ENCODE measurements at regions not wholly inside any gene's neighbourhood (a gene's known extent, or its start where the extent isn't known, plus 50 kb on each side); places are given as distances from the start of the nearest gene placed in this dataset.

DNA sequence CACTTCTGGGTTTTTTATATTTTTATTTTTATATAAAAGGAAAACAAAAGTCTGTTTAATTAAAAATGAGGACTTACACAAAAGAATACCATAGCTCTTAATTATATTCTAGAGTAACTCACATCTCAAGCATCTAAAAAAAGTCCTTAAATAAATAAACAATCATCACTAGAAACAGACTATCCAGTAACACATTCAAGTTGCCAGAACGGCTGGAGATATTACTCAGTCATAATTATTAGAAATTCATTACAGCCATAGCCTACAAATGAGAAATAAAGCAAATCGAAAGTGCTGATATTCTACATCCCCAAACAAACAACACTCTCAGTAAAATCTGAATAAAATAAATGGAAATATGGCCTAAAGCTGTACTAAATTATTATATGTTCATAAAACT, 182.5 kb upstream of the C11orf58 start:
- no peak for TF ChIP-seq YY1 (IDR thresholded peaks at IDR 0.05; ENCODE audit: low read depth)
- TF ChIP-seq, protein P1, sequence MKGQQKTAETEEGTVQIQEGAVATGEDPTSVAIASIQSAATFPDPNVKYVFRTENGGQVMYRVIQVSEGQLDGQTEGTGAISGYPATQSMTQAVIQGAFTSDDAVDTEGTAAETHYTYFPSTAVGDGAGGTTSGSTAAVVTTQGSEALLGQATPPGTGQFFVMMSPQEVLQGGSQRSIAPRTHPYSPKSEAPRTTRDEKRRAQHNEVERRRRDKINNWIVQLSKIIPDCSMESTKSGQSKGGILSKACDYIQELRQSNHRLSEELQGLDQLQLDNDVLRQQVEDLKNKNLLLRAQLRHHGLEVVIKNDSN (IDR thresholded peaks at IDR 0.05), result no peak
- TF ChIP-seq, protein P2, sequence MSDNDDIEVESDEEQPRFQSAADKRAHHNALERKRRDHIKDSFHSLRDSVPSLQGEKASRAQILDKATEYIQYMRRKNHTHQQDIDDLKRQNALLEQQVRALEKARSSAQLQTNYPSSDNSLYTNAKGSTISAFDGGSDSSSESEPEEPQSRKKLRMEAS (IDR thresholded peaks at IDR 0.05), result no peak
- TF ChIP-seq FOXM1 (IDR thresholded peaks at IDR 0.05; ENCODE audit: borderline replicate concordance, low read depth), result no peak
- TF ChIP-seq CREB1 (IDR thresholded peaks at IDR 0.05; ENCODE audit: low read depth), result no peak
- TF ChIP-seq TAF1 (IDR thresholded peaks at IDR 0.05; ENCODE audit: low read depth), result no peak
- no peak for TF ChIP-seq EGR1 (IDR thresholded peaks at IDR 0.05)
- no peak for TF ChIP-seq TCF12 (IDR thresholded peaks at IDR 0.05; ENCODE audit: low read depth)
- TF ChIP-seq, protein P3, sequence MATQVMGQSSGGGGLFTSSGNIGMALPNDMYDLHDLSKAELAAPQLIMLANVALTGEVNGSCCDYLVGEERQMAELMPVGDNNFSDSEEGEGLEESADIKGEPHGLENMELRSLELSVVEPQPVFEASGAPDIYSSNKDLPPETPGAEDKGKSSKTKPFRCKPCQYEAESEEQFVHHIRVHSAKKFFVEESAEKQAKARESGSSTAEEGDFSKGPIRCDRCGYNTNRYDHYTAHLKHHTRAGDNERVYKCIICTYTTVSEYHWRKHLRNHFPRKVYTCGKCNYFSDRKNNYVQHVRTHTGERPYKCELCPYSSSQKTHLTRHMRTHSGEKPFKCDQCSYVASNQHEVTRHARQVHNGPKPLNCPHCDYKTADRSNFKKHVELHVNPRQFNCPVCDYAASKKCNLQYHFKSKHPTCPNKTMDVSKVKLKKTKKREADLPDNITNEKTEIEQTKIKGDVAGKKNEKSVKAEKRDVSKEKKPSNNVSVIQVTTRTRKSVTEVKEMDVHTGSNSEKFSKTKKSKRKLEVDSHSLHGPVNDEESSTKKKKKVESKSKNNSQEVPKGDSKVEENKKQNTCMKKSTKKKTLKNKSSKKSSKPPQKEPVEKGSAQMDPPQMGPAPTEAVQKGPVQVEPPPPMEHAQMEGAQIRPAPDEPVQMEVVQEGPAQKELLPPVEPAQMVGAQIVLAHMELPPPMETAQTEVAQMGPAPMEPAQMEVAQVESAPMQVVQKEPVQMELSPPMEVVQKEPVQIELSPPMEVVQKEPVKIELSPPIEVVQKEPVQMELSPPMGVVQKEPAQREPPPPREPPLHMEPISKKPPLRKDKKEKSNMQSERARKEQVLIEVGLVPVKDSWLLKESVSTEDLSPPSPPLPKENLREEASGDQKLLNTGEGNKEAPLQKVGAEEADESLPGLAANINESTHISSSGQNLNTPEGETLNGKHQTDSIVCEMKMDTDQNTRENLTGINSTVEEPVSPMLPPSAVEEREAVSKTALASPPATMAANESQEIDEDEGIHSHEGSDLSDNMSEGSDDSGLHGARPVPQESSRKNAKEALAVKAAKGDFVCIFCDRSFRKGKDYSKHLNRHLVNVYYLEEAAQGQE (IDR thresholded peaks at IDR 0.05; ENCODE audit: low read depth), result no peak
- no peak for TF ChIP-seq EP300 (IDR thresholded peaks at IDR 0.05; ENCODE audit: borderline replicate concordance)
- no peak for TF ChIP-seq RAD21 (IDR thresholded peaks at IDR 0.05; ENCODE audit: low read depth)
- no peak for TF ChIP-seq CEBPB (IDR thresholded peaks at IDR 0.05)

All from Ishikawa (cell line).